GM06990 (cell line): ENCODE measurements at regions not wholly inside any gene's neighbourhood (a gene's known extent, or its start where the extent isn't known, plus 50 kb on each side); places are given as distances from the start of the nearest gene placed in this dataset.

ENCODE experiments used
- DNase-seq: peaks from one replicate; pipeline ENCODE4 v3.0.0-alpha.2; 2011; ENCODE audit not compliant: insufficient read length; ENCODE audit errors: extremely low read depth
- H3K27me3 ChIP-seq: replicated peaks from 2 replicates; pipeline ENCODE4 v1.6.0; 2011; ENCODE audit warnings: low read length; ENCODE audit not compliant: control insufficient read depth, insufficient read depth
- H3K36me3 ChIP-seq: 2 replicates; pipeline ENCODE4 v1.5.1; 2011; ENCODE audit warnings: low read length; ENCODE audit not compliant: control insufficient read depth, insufficient read depth
- H3K4me3 ChIP-seq: replicated peaks from 2 replicates; pipeline ENCODE4 v1.5.1; 2011; ENCODE audit warnings: low read depth, mild to moderate bottlenecking, control low read depth, low read length
- CTCF ChIP-seq: IDR thresholded peaks from 2 replicates; pipeline ENCODE4 v1.5.1; 2011; ENCODE audit warnings: low read length, control low read depth, mild to moderate bottlenecking, inconsistent platforms; ENCODE audit not compliant: insufficient read depth, poor library complexity, severe bottlenecking

- no peak for DNase-seq
- TF ChIP-seq CTCF = no peak
- H3K36me3 ChIP-seq = no peaks in the 10 kb centered on the region
- no peaks in the 10 kb centered on the region for H3K27me3 ChIP-seq
- no peak overlapping the region for H3K4me3 ChIP-seq
Observed at GRCh38 chr4:3354455-3354811, 61.6 kb downstream of the RGS12 start.

- Histone ChIP-seq H3K27me3 (no peaks in the 10 kb centered on the region), H3K36me3 (no peaks in the 10 kb centered on the region), H3K4me3 (no peak overlapping the region)
- DNase-seq = peak; percentile 51
- TF ChIP-seq CTCF = no peak
Observed at GRCh38 chr4:3355266-3355748, 62.5 kb downstream of the RGS12 start.

GRCh38 chr4:3358656-3359055 is 65.8 kb downstream of the RGS12 start:
- TF ChIP-seq CTCF = no peak
- no peaks in the 10 kb centered on the region for H3K36me3 ChIP-seq
- H3K27me3 ChIP-seq = no peaks in the 10 kb centered on the region
- DNase-seq = no peak
- no peak overlapping the region for H3K4me3 ChIP-seq

GRCh38 chr4:3360777-3361176 is 68.0 kb downstream of the RGS12 start:
- DNase-seq = no peak
- no peak for TF ChIP-seq CTCF
- Histone ChIP-seq H3K4me3 (no peak overlapping the region), H3K27me3 (no peaks in the 10 kb centered on the region), H3K36me3 (no peaks in the 10 kb centered on the region)

- TF ChIP-seq CTCF = no peak
- H3K36me3 ChIP-seq = no peaks in the 10 kb centered on the region
- H3K4me3 ChIP-seq = no peak overlapping the region
- H3K27me3 ChIP-seq = no peaks in the 10 kb centered on the region
- no peak for DNase-seq
Observed at GRCh38 chr4:3361406-3361805, 68.6 kb downstream of the RGS12 start.

GRCh38 chr4:3361896-3362295 is 69.1 kb downstream of the RGS12 start:
- Histone ChIP-seq H3K36me3 (no peaks in the 10 kb centered on the region), H3K27me3 (no peaks in the 10 kb centered on the region), H3K4me3 (no peak overlapping the region)
- no peak for TF ChIP-seq CTCF
- DNase-seq = no peak
